Spinal cord (tissue), 9 donors: ENCODE measurements at regions not wholly inside any gene's neighbourhood (a gene's known extent, or its start where the extent isn't known, plus 50 kb on each side); places are given as distances from the start of the nearest gene placed in this dataset.
A peak's percentile ranks its signal among the peaks of the same experiment; 100 is the strongest.
"Not testable (repeated sequence)": the region's sequence is repeated elsewhere in the genome, so short reads cannot be mapped to it uniquely, and the experiment has no call there.

ENCODE experiments used
- DNase-seq, 6 donors: peaks; one replicate each; pipeline versions ENCODE4 v3.0.0 to v3.0.0-alpha.2; 2013 to 2015; ENCODE audit warnings: low spot score in 6 of 6, low read depth in 4 of 6
- H3K27ac ChIP-seq: one replicate; pipeline ENCODE4 v1.5.1; 2013; ENCODE audit warnings: low read depth, low read length, control low read depth
- H3K27me3 ChIP-seq: one replicate; pipeline ENCODE4 v1.6.1; 2013; ENCODE audit warnings: low read length; ENCODE audit not compliant: control insufficient read depth, insufficient read depth
- H3K36me3 ChIP-seq: one replicate; pipeline ENCODE4 v1.6.1; 2013; ENCODE audit warnings: low read length; ENCODE audit not compliant: control insufficient read depth, insufficient read depth
- H3K4me1 ChIP-seq: one replicate; pipeline ENCODE4 v1.6.1; 2013; ENCODE audit warnings: low read length; ENCODE audit not compliant: control insufficient read depth, insufficient read depth
- H3K4me3 ChIP-seq: one replicate; pipeline ENCODE4 v1.5.1; 2013; ENCODE audit warnings: low read depth, low read length, control low read depth
- H3K9me3 ChIP-seq: one replicate; pipeline ENCODE4 v1.6.1; 2013; ENCODE audit warnings: low read length; ENCODE audit not compliant: control insufficient read depth, insufficient read depth
- WGBS: methylation state at CpG from one replicate; pipeline ENCODE4 v1.1.5; 2013; ENCODE audit warnings: missing lambda C conversion rate; ENCODE audit not compliant: insufficient coverage; 5-methylcytosine and 5-hydroxymethylcytosine counted together
- donor health status: healthy.

GRCh38 chr4:45425135-45425534 lies 698.7 kb downstream of the GABRG1 start:
- DNase-seq: no peak
- H3K9me3 ChIP-seq: no peaks in the 10 kb centered on the region
- H3K4me1 ChIP-seq: no peaks in the 10 kb centered on the region
- H3K36me3 ChIP-seq: no peaks in the 10 kb centered on the region
- no peak overlapping the region for H3K4me3 ChIP-seq
- H3K27ac ChIP-seq: no peak overlapping the region
- no peaks in the 10 kb centered on the region for H3K27me3 ChIP-seq
- WGBS: no CpG with 5 or more reads among the region's 1 CpG

GRCh38 chr4:45423896-45424295 lies 697.5 kb upstream of the GNPDA2 start:
- DNase-seq: no peak
- WGBS: 78% methylated on average over 3 of the region's 3 CpGs
- no peak overlapping the region for H3K27ac ChIP-seq
- no peaks in the 10 kb centered on the region for H3K4me1 ChIP-seq
- no peaks in the 10 kb centered on the region for H3K9me3 ChIP-seq
- no peaks in the 10 kb centered on the region for H3K27me3 ChIP-seq
- H3K36me3 ChIP-seq: no peaks in the 10 kb centered on the region
- H3K4me3 ChIP-seq: no peak overlapping the region

GRCh38 chr4:45420091-45420674 lies 693.8 kb upstream of the GNPDA2 start:
- not testable (repeated sequence) for H3K9me3 ChIP-seq

GRCh38 chr4:45410701-45411210 lies 684.4 kb upstream of the GNPDA2 start:
- Histone ChIP-seq H3K36me3 (no peaks in the 10 kb centered on the region), H3K9me3 (no peaks in the 10 kb centered on the region), H3K27ac (no peak overlapping the region), H3K27me3 (no peaks in the 10 kb centered on the region), H3K4me1 (no peaks in the 10 kb centered on the region), H3K4me3 (no peak overlapping the region)
- DNase-seq: peak in 1 of 6 donors; percentile 22
- no CpG with 5 or more reads among the region's 5 CpGs for WGBS

More at GRCh38 chr4:45420091-45420674, 693.8 kb upstream of the GNPDA2 start:
- not testable (repeated sequence) for H3K36me3 ChIP-seq, H3K27ac ChIP-seq, DNase-seq, H3K27me3 ChIP-seq, H3K4me1 ChIP-seq, H3K4me3 ChIP-seq
- WGBS: 97% methylated on average over 20 of the region's 21 CpGs

GRCh38 chr4:45409536-45409935 lies 683.2 kb upstream of the GNPDA2 start:
- WGBS: no CpG with 5 or more reads among the region's 1 CpG
- peak in 2 of 6 donors; percentile 8 to 74 for DNase-seq
- no peaks in the 10 kb centered on the region for H3K4me1 ChIP-seq
- no peaks in the 10 kb centered on the region for H3K36me3 ChIP-seq
- no peaks in the 10 kb centered on the region for H3K27me3 ChIP-seq
- H3K4me3 ChIP-seq: no peak overlapping the region
- no peak overlapping the region for H3K27ac ChIP-seq
- H3K9me3 ChIP-seq: no peaks in the 10 kb centered on the region

- H3K9me3 ChIP-seq: no peaks in the 10 kb centered on the region
- no CpG with 5 or more reads among the region's 2 CpGs for WGBS
- H3K27me3 ChIP-seq: no peaks in the 10 kb centered on the region
- no peak overlapping the region for H3K4me3 ChIP-seq
- no peak overlapping the region for H3K27ac ChIP-seq
- DNase-seq: peak in 2 of 6 donors; percentile 38 to 67
- no peaks in the 10 kb centered on the region for H3K36me3 ChIP-seq
- no peaks in the 10 kb centered on the region for H3K4me1 ChIP-seq
These were observed 682.6 kb upstream of the GNPDA2 start for GRCh38 chr4:45408996-45409395.

- no peak overlapping the region for H3K4me3 ChIP-seq
- H3K27me3 ChIP-seq: no peaks in the 10 kb centered on the region
- no peak for DNase-seq
- H3K36me3 ChIP-seq: no peaks in the 10 kb centered on the region
- no peaks in the 10 kb centered on the region for H3K4me1 ChIP-seq
- H3K27ac ChIP-seq: no peak overlapping the region
- no CpG with 5 or more reads among the region's 3 CpGs for WGBS
- no peaks in the 10 kb centered on the region for H3K9me3 ChIP-seq
These were observed 672.8 kb upstream of the GNPDA2 start for GRCh38 chr4:45399116-45399515.

GRCh38 chr4:45385306-45385705 lies 659.0 kb upstream of the GNPDA2 start:
- Histone ChIP-seq H3K4me1 (no peaks in the 10 kb centered on the region), H3K36me3 (no peaks in the 10 kb centered on the region), H3K4me3 (no peak overlapping the region), H3K27ac (no peak overlapping the region), H3K9me3 (no peaks in the 10 kb centered on the region), H3K27me3 (no peaks in the 10 kb centered on the region)
- DNase-seq: no peak

- no peak overlapping the region for H3K27ac ChIP-seq
- H3K36me3 ChIP-seq: no peaks in the 10 kb centered on the region
- H3K27me3 ChIP-seq: no peaks in the 10 kb centered on the region
- peak in 1 of 6 donors; percentile 71 for DNase-seq
- no peaks in the 10 kb centered on the region for H3K4me1 ChIP-seq
- H3K4me3 ChIP-seq: no peak overlapping the region
- no peaks in the 10 kb centered on the region for H3K9me3 ChIP-seq
- WGBS: no CpG with 5 or more reads among the region's 2 CpGs
These were observed 644.1 kb upstream of the GNPDA2 start for GRCh38 chr4:45370408-45370807.

GRCh38 chr4:45368832-45369231 lies 642.5 kb upstream of the GNPDA2 start:
- Histone ChIP-seq H3K27ac (no peak overlapping the region), H3K36me3 (no peaks in the 10 kb centered on the region), H3K9me3 (no peaks in the 10 kb centered on the region), H3K27me3 (no peaks in the 10 kb centered on the region), H3K4me3 (no peak overlapping the region), H3K4me1 (no peaks in the 10 kb centered on the region)
- no CpG with 5 or more reads among the region's 1 CpG for WGBS
- no peak for DNase-seq
